Suprapubic skin (tissue), 4 donors: ENCODE measurements at regions not wholly inside any gene's neighbourhood (a gene's known extent, or its start where the extent isn't known, plus 50 kb on each side); places are given as distances from the start of the nearest gene placed in this dataset.

Experiments
- DNase-seq, 2 donors: peaks; one replicate each; pipeline ENCODE4 v3.0.0-alpha.2; 2019; ENCODE audit warnings: low spot score in 2 of 2
- H3K27ac ChIP-seq: fragments of 200-600 bp; sonication (generic); one replicate; pipeline ENCODE4 v1.5.1; 2019
- H3K27me3 ChIP-seq: fragments of 200-600 bp; sonication (generic); one replicate; pipeline ENCODE4 v1.5.1; 2019
- H3K36me3 ChIP-seq: fragments of 200-600 bp; sonication (generic); one replicate; pipeline ENCODE4 v1.5.1; 2019
- H3K4me1 ChIP-seq: fragments of 200-600 bp; sonication (generic); one replicate; pipeline ENCODE4 v1.5.1; 2019
- H3K4me3 ChIP-seq: fragments of 200-600 bp; sonication (generic); one replicate; pipeline ENCODE4 v1.5.1; 2019; ENCODE audit warnings: mild to moderate bottlenecking
- H3K9me3 ChIP-seq: fragments of 200-600 bp; sonication (generic); one replicate; pipeline ENCODE4 v1.5.1; 2019
- EP300 ChIP-seq: sonication (generic); formaldehyde crosslinking; IDR thresholded peaks from one replicate; pipeline ENCODE4 v1.6.1; 2017; ENCODE audit warnings: antibody characterized with exemption
- POLR2A ChIP-seq, 2 donors: fragments of 450-650 bp; IDR thresholded peaks; one replicate each; pipeline ENCODE4 v1.6.1; 2017; ENCODE audit warnings: antibody characterized with exemption in 2 of 2, mild to moderate bottlenecking in 2 of 2, moderate library complexity in 2 of 2
- POLR2AphosphoS5 ChIP-seq, 3 donors: sonication (generic); formaldehyde crosslinking; IDR thresholded peaks; one replicate each; pipeline ENCODE4 v1.6.1; 2017; ENCODE audit warnings: antibody characterized with exemption in 3 of 3
- WGBS: methylation state at CpG from one replicate; pipeline ENCODE4 v1.1.5; 2018; 5-methylcytosine and 5-hydroxymethylcytosine counted together
- TF ChIP-seq, protein P1 (sequence below), 2 donors: fragments of 200-600 bp in 1 of 2; fragments of 450-650 bp in 1 of 2; sonication (generic) in 1 of 2; IDR thresholded peaks; one replicate each; pipeline ENCODE4 v1.5.1; 2016 to 2019; ENCODE audit warnings: antibody characterized with exemption in 2 of 2, mild to moderate bottlenecking in 1 of 2, moderate library complexity in 1 of 2

DNA sequence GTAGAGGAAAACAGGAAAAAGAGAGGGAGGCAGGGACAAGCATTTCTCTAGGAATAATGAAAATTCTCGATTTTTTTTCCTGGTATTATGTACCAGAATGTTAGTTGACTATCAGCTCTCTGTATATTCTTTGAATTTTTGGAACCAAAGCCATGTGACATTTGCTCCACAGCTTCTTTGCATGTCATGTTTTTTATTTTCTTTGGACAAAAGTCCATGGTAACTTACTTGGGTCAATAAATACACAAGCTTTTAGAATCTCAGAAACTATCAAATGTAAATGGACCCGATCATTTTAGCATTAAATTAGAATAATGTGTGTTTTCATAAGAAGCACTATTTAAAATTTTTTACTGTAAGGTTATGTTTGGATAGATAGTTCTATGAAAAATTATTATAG lies 320.5 kb downstream of the ZIC1 start:
- whole genome bisulfite sequencing, result 68% methylated on average over 2 of the region's 2 CpGs
- Histone ChIP-seq H3K4me1 (no peaks in the 10 kb centered on the region), H3K27me3 (no peaks in the 10 kb centered on the region), H3K4me3 (no peak overlapping the region), H3K36me3 (no peaks in the 10 kb centered on the region), H3K9me3 (no peaks in the 10 kb centered on the region), H3K27ac (no peak overlapping the region)
- no peak for DNase-seq
- TF ChIP-seq POLR2A (IDR thresholded peaks at IDR 0.05) (no peak), POLR2AphosphoS5 (IDR thresholded peaks at IDR 0.05) (no peak), EP300 (no peak)
- TF ChIP-seq, protein P1, sequence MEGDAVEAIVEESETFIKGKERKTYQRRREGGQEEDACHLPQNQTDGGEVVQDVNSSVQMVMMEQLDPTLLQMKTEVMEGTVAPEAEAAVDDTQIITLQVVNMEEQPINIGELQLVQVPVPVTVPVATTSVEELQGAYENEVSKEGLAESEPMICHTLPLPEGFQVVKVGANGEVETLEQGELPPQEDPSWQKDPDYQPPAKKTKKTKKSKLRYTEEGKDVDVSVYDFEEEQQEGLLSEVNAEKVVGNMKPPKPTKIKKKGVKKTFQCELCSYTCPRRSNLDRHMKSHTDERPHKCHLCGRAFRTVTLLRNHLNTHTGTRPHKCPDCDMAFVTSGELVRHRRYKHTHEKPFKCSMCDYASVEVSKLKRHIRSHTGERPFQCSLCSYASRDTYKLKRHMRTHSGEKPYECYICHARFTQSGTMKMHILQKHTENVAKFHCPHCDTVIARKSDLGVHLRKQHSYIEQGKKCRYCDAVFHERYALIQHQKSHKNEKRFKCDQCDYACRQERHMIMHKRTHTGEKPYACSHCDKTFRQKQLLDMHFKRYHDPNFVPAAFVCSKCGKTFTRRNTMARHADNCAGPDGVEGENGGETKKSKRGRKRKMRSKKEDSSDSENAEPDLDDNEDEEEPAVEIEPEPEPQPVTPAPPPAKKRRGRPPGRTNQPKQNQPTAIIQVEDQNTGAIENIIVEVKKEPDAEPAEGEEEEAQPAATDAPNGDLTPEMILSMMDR (IDR thresholded peaks at IDR 0.05), result no peak

DNA sequence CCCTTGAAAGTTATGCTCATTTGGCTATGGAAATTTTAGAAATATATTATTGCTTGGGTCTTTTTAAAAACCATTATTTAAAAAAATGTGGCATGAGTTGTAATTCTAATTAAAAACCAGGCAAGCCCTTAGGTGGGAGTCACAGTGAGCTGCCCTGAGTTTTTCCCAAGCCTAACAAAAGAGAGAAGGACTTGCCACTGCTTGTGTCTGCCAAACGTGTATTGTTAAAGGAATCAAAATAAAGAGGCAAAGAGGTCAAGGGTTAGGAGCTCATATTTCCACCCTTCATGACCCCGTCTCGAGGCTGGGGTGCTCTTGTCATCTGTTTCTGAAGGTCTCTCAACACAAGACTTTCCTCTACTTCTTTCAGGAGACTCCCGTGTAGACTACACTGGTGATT lies 321.1 kb downstream of the ZIC1 start:
- Histone ChIP-seq H3K27ac (no peak overlapping the region), H3K4me3 (no peak overlapping the region), H3K27me3 (no peaks in the 10 kb centered on the region), H3K9me3 (no peaks in the 10 kb centered on the region), H3K4me1 (no peaks in the 10 kb centered on the region), H3K36me3 (no peaks in the 10 kb centered on the region)
- DNase-seq, result no peak
- WGBS, result 39% methylated on average over 4 of the region's 4 CpGs
- TF ChIP-seq POLR2AphosphoS5 (IDR thresholded peaks at IDR 0.05) (no peak), POLR2A (IDR thresholded peaks at IDR 0.05) (no peak), EP300 (no peak)
- TF ChIP-seq, protein P1 (IDR thresholded peaks at IDR 0.05), result no peak

DNA sequence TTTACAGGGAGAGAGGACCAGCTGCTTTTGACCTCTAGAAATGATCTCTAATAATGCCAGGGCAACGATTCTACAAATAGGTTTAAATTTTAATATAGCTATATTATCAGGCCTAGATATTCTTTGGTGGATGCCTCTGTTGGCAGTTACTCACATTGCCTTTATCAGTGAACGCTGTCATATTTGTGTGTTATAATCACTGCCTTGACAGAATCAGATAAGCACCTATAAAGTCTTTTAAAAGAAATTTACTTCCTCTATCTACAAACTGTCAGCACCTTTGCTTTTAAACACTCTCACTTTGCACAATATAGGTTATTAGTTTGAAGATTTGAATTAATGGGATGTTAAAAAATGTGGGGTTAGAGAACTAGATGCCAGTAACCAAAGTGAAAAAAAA lies 324.1 kb downstream of the ZIC1 start:
- no peaks in the 10 kb centered on the region for H3K36me3 ChIP-seq
- no peaks in the 10 kb centered on the region for H3K4me1 ChIP-seq
- no peak for DNase-seq
- no peak overlapping the region for H3K4me3 ChIP-seq
- TF ChIP-seq EP300 (no peak), POLR2AphosphoS5 (IDR thresholded peaks at IDR 0.05) (no peak), POLR2A (IDR thresholded peaks at IDR 0.05) (no peak)
- TF ChIP-seq, protein P1 (IDR thresholded peaks at IDR 0.05), result no peak
- no peaks in the 10 kb centered on the region for H3K27me3 ChIP-seq
- H3K27ac ChIP-seq, result no peak overlapping the region
- WGBS, result 46% methylated on average over 2 of the region's 2 CpGs
- H3K9me3 ChIP-seq, result no peaks in the 10 kb centered on the region

DNA sequence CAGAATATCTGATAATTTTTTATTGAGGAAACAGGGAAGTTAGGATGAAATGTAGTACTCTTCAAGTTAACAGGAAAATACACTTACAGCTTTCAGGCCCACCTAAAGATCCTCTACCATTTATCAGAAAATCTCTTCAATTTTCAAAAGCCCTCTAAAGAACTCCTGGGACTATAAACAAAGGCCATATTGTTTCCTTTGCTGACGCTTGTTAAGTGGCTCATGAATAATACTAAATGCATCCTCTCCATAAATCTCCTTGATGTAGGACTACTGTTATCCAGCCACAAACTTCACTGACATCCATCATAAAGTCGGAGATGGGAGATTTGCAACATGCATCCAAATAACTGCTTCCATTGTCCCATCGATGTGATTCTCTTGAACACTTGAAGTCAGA lies 326.5 kb downstream of the ZIC1 start:
- Histone ChIP-seq H3K27ac (no peak overlapping the region), H3K9me3 (no peaks in the 10 kb centered on the region), H3K36me3 (no peaks in the 10 kb centered on the region), H3K4me1 (no peaks in the 10 kb centered on the region), H3K4me3 (no peak overlapping the region), H3K27me3 (no peaks in the 10 kb centered on the region)
- 56% methylated on average over 3 of the region's 3 CpGs for WGBS
- no peak for TF ChIP-seq EP300
- TF ChIP-seq, protein P1 (IDR thresholded peaks at IDR 0.05), result no peak
- no peak for TF ChIP-seq POLR2AphosphoS5 (IDR thresholded peaks at IDR 0.05)
- TF ChIP-seq POLR2A (IDR thresholded peaks at IDR 0.05), result no peak
- no peak for DNase-seq

DNA sequence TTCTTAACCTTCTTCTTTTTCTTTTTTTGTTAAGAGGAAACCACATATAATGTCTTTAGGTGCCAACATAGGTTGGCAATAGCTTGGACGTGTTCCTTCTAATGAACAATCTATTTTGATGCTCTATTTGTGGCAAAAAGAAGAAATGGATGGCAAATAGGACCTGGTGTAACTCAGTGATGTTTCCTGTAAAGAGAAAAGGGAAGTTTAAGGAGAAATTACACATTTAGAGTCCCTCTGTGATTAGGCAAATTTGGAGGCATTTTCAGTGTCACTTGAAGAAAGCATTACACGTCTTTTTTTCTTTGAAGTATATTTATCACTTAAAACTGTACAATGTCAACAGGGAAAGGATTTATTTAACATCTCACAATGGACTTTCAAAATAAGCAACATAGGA lies 327.1 kb downstream of the ZIC1 start:
- DNase-seq, result no peak
- H3K36me3 ChIP-seq, result no peaks in the 10 kb centered on the region
- no peaks in the 10 kb centered on the region for H3K27me3 ChIP-seq
- no peak overlapping the region for H3K27ac ChIP-seq
- no peak overlapping the region for H3K4me3 ChIP-seq
- no peaks in the 10 kb centered on the region for H3K9me3 ChIP-seq
- WGBS, result 49% methylated on average over 2 of the region's 2 CpGs
- no peaks in the 10 kb centered on the region for H3K4me1 ChIP-seq
- TF ChIP-seq, protein P1 (IDR thresholded peaks at IDR 0.05), result no peak
- TF ChIP-seq POLR2A (IDR thresholded peaks at IDR 0.05), result no peak
- no peak for TF ChIP-seq EP300
- no peak for TF ChIP-seq POLR2AphosphoS5 (IDR thresholded peaks at IDR 0.05)
